Spleen (tissue), 11 donors: ENCODE measurements at regions not wholly inside any gene's neighbourhood (a gene's known extent, or its start where the extent isn't known, plus 50 kb on each side); places are given as distances from the start of the nearest gene placed in this dataset.
A peak's percentile ranks its signal among the peaks of the same experiment; 100 is the strongest.

Experiments
- DNase-seq: peaks from one replicate; pipeline ENCODE4 v3.0.0-alpha.2; 2020
- H3K27ac ChIP-seq, 8 donors: fragments of 200-600 bp; sonication (generic) in 7 of 8; 1 replicate in 4 of 8; 2 replicates in 4 of 8; pipeline versions ENCODE4 v1.5.0 to v1.8.0; 2016 to 2021; ENCODE audit warnings: inconsistent platforms in 4 of 8, mild to moderate bottlenecking in 4 of 8, moderate library complexity in 1 of 8
- H3K27me3 ChIP-seq, 7 donors: fragments of 200-600 bp; sonication (generic) in 6 of 7; replicated peaks in 1 of 7; 1 replicate in 4 of 7; 2 replicates in 3 of 7; pipeline versions ENCODE4 v1.5.0 to v1.8.0; 2016 to 2021; ENCODE audit warnings: inconsistent platforms in 3 of 7, mild to moderate bottlenecking in 1 of 7
- H3K36me3 ChIP-seq, 6 donors: fragments of 200-600 bp; sonication (generic) in 5 of 6; 1 replicate in 4 of 6; 2 replicates in 2 of 6; pipeline versions ENCODE4 v1.5.0 to v1.8.0; 2016 to 2021; ENCODE audit warnings: inconsistent platforms in 2 of 6
- H3K4me1 ChIP-seq, 6 donors: fragments of 200-600 bp; sonication (generic) in 5 of 6; 1 replicate in 3 of 6; 2 replicates in 3 of 6; pipeline versions ENCODE4 v1.5.0 to v1.8.0; 2016 to 2021; ENCODE audit warnings: inconsistent platforms in 3 of 6
- H3K4me3 ChIP-seq, 8 donors: fragments of 200-600 bp; sonication (generic) in 7 of 8; 1 replicate in 4 of 8; 2 replicates in 4 of 8; pipeline versions ENCODE4 v1.5.0 to v1.8.0; 2016 to 2021; ENCODE audit warnings: inconsistent platforms in 4 of 8, mild to moderate bottlenecking in 4 of 8, moderate library complexity in 2 of 8
- H3K9me3 ChIP-seq, 8 donors: fragments of 200-600 bp; sonication (generic) in 7 of 8; 1 replicate in 4 of 8; 2 replicates in 4 of 8; pipeline versions ENCODE4 v1.5.0 to v1.8.0; 2016 to 2021; ENCODE audit warnings: inconsistent platforms in 4 of 8
- POLR2A ChIP-seq, 3 donors: fragments of 450-650 bp; IDR thresholded peaks; one replicate each; pipeline ENCODE4 v1.5.1; 2017; ENCODE audit warnings: antibody characterized with exemption in 3 of 3, mild to moderate bottlenecking in 1 of 3
- POLR2AphosphoS5 ChIP-seq, 3 donors: sonication (generic); formaldehyde crosslinking; IDR thresholded peaks; one replicate each; pipeline ENCODE4 v1.5.1; 2017; ENCODE audit warnings: antibody characterized with exemption in 3 of 3
- WGBS, 5 donors: extraction: QIAGEN DNeasy Blood & Tissue Kit in 3 of 5; methylation state at CpG; one replicate each; pipeline versions ENCODE4 v1.1.5 to v1.1.7; 2013 to 2018; 5-methylcytosine and 5-hydroxymethylcytosine counted together
- intact Hi-C: fragments of 100-400 bp; cut with DNase I; formaldehyde crosslinking; loops from one replicate; pipeline ENCODE4 v1.15.0; 2023; ENCODE audit warnings: low total_unique reads
- TF ChIP-seq, protein P1 (sequence below), 11 experiments: fragments of 200-600 bp in 7 of 11; fragments of 450-650 bp in 4 of 11; sonication (generic) in 4 of 11; IDR thresholded peaks in 8 of 11; conservative IDR thresholded peaks in 3 of 11; 1 replicate in 7 of 11; 2 replicates in 4 of 11; pipeline versions ENCODE4 v1.4.0 to v1.8.0; 2016 to 2021; ENCODE audit warnings: antibody characterized with exemption in 11 of 11, inconsistent platforms in 4 of 11, mild to moderate bottlenecking in 1 of 11
- donor health status: healthy with polysubstance abuse.
- donor health status: DM: no; HTN: no; CAD: no; lungs with moderate emphysema.
- donor health status: DM: no; HTN: no; CAD: no.
- donor health status: Bipolar disorder and iron deficiency.
- donor health status: healthy.
- donor health status: DM: no; HTN: no; CAD: no.
- donor health status: DM: yes; HTN: yes; CAD: no.

DNA sequence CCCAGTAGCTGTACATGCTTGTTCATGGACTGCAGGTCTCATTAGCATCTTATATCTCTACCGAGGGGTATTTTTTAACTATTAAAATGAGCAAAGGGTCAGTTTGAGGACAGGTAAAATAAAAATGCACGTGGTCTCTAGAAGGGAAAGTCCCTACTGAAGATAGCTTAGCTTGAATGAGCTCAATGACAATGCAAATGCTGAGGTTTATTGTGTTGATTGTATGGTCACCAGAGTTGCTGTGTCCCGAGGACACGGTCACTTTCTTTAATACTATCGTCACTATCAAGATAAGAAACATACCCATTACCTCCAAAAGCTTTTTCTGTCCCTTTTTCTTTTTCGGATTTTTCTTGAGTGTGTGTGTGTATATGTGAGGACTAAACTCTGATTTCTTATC lies 250.5 kb upstream of the PRKX start:
- Histone ChIP-seq H3K9me3 (peaks cover 0 to 5% (median 0%) of the 10 kb centered on the region in 8 donors), H3K36me3 (no peaks in the 10 kb centered on the region), H3K4me3 (no peak overlapping the region), H3K27me3 (peaks cover 0 to 12% (median 0%) of the 10 kb centered on the region in 7 donors), H3K27ac (no peak overlapping the region), H3K4me1 (no peaks in the 10 kb centered on the region)
- 51 to 65% (median 61%) methylated on average over 6 of the region's 6 CpGs for WGBS, 5 donors
- TF ChIP-seq POLR2AphosphoS5 (IDR thresholded peaks at IDR 0.05) (no peak), POLR2A (IDR thresholded peaks at IDR 0.05) (no peak)
- TF ChIP-seq, protein P1, sequence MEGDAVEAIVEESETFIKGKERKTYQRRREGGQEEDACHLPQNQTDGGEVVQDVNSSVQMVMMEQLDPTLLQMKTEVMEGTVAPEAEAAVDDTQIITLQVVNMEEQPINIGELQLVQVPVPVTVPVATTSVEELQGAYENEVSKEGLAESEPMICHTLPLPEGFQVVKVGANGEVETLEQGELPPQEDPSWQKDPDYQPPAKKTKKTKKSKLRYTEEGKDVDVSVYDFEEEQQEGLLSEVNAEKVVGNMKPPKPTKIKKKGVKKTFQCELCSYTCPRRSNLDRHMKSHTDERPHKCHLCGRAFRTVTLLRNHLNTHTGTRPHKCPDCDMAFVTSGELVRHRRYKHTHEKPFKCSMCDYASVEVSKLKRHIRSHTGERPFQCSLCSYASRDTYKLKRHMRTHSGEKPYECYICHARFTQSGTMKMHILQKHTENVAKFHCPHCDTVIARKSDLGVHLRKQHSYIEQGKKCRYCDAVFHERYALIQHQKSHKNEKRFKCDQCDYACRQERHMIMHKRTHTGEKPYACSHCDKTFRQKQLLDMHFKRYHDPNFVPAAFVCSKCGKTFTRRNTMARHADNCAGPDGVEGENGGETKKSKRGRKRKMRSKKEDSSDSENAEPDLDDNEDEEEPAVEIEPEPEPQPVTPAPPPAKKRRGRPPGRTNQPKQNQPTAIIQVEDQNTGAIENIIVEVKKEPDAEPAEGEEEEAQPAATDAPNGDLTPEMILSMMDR (IDR thresholded peaks at IDR 0.05 in 8 of 11, conservative IDR thresholded peaks at IDR 0.05 in 3 of 11): no peak
- DNase-seq: no peak
- intact Hi-C loops: no loop called here

- intact Hi-C loops: no loop called here
- peaks cover 0 to 5% (median 0%) of the 10 kb centered on the region in 8 donors for H3K9me3 ChIP-seq
- no peak overlapping the region for H3K27ac ChIP-seq
- H3K27me3 ChIP-seq: peaks cover 0 to 12% (median 0%) of the 10 kb centered on the region in 7 donors
- WGBS, 5 donors: 4 to 9% (median 5%) methylated on average over 13 of the region's 13 CpGs
- TF ChIP-seq POLR2AphosphoS5 (IDR thresholded peaks at IDR 0.05) (no peak), POLR2A (IDR thresholded peaks at IDR 0.05) (no peak)
- TF ChIP-seq, protein P1 (IDR thresholded peaks at IDR 0.05 in 8 of 11, conservative IDR thresholded peaks at IDR 0.05 in 3 of 11): peak in 2 of 11 experiments; percentile 14 to 30
- no peaks in the 10 kb centered on the region for H3K4me1 ChIP-seq
- H3K36me3 ChIP-seq: no peaks in the 10 kb centered on the region
- DNase-seq: no peak
- H3K4me3 ChIP-seq: no peak overlapping the region
Observed at GRCh38 chrX:3962511-3963311, 249.3 kb upstream of the PRKX start.

- Histone ChIP-seq H3K9me3 (peaks cover 0 to 5% (median 0%) of the 10 kb centered on the region in 8 donors), H3K27me3 (peaks cover 0 to 12% (median 0%) of the 10 kb centered on the region in 7 donors), H3K36me3 (no peaks in the 10 kb centered on the region), H3K27ac (no peak overlapping the region), H3K4me3 (no peak overlapping the region), H3K4me1 (no peaks in the 10 kb centered on the region)
- TF ChIP-seq POLR2AphosphoS5 (IDR thresholded peaks at IDR 0.05): no peak
- TF ChIP-seq, protein P1 (IDR thresholded peaks at IDR 0.05 in 8 of 11, conservative IDR thresholded peaks at IDR 0.05 in 3 of 11): no peak
- TF ChIP-seq POLR2A (IDR thresholded peaks at IDR 0.05): no peak
- intact Hi-C loops: no loop called here
- DNase-seq: no peak
Observed at GRCh38 chrX:3960952-3961351, 247.5 kb upstream of the PRKX start.

GRCh38 chrX:3951859-3952258 lies 238.4 kb upstream of the PRKX start:
- Histone ChIP-seq H3K36me3 (no peaks in the 10 kb centered on the region), H3K27me3 (no peaks in the 10 kb centered on the region), H3K9me3 (peaks cover 0 to 8% (median 0%) of the 10 kb centered on the region in 8 donors), H3K4me3 (no peak overlapping the region), H3K27ac (no peak overlapping the region), H3K4me1 (no peaks in the 10 kb centered on the region)
- DNase-seq: no peak
- WGBS, 5 donors: 70 to 88% (median 85%) methylated on average over 2 of the region's 2 CpGs
- intact Hi-C loops: no loop called here
- TF ChIP-seq POLR2AphosphoS5 (IDR thresholded peaks at IDR 0.05): no peak
- no peak for TF ChIP-seq POLR2A (IDR thresholded peaks at IDR 0.05)
- TF ChIP-seq, protein P1 (IDR thresholded peaks at IDR 0.05 in 8 of 11, conservative IDR thresholded peaks at IDR 0.05 in 3 of 11): no peak
